ENCODE measurements at regions not wholly inside any gene's neighbourhood (a gene's known extent, or its start where the extent isn't known, plus 50 kb on each side); places are given as distances from the start of the nearest gene placed in this dataset.

GRCh38 chr2:207239754-207240494 lies 74.2 kb upstream of the KLF7 start:
- TF ChIP-seq CTCF (IDR thresholded peaks at IDR 0.05) (no peak), POLR2A (IDR thresholded peaks at IDR 0.05) (no peak)

All from thyroid gland (tissue), 4 donors.